HepG2 (cell line): ENCODE measurements at regions not wholly inside any gene's neighbourhood (a gene's known extent, or its start where the extent isn't known, plus 50 kb on each side); places are given as distances from the start of the nearest gene placed in this dataset.
A peak's percentile ranks its signal among the peaks of the same experiment; 100 is the strongest.

Experiments used
- ATAC-seq: fragments of 200-7000 bp; cut with Tn5 transposase; 3 replicates; pipeline ENCODE4 v1.9.1; 2020; ENCODE audit warnings: mild to moderate bottlenecking, moderate library complexity
- BruUV-seq: library from RNA; stranded (reverse); fragments of 400-500 nt; replicated peaks from 2 replicates; lab custom pipeline; 2021; lab: Mats Ljungman, UMichigan
- CTCF ChIA-PET: fragments of 300-600 bp; formaldehyde crosslinking; extraction: SDS; loops from one replicate; lab custom pipeline; 2021; ENCODE audit warnings: low total read pairs, inconsistent platforms, low intra/inter-chr PET ratio; lab: Yijun Ruan, JAX
- POLR2A ChIA-PET: fragments of 350-600 bp; sonication (Branson Sonifier 250); formaldehyde crosslinking; loops from one replicate; lab custom pipeline; 2020; ENCODE audit warnings: antibody characterized with exemption, inconsistent platforms; lab: Yijun Ruan, JAX
- DNase-seq: peaks from one replicate; pipeline ENCODE4 v3.0.0-alpha.2; 2015; ENCODE audit warnings: low spot score
- FAIRE-seq: peaks from 3 replicates; lab custom pipeline; 2011; peaks lifted over from hg19 to GRCh38; lab: Jason Lieb, UNC
- H2AFZ ChIP-seq: one replicate; pipeline ENCODE4 v1.6.1; 2011; ENCODE audit warnings: low read length, inconsistent platforms
- H3K27ac ChIP-seq: fragments of 300-600 bp; 3 replicates; pipeline ENCODE4 v1.8.0; 2011; ENCODE audit warnings: mixed run types, mild to moderate bottlenecking, mixed read lengths, low read length, inconsistent platforms; ENCODE audit not compliant: insufficient read depth; ENCODE audit errors: extremely low read length
- H3K27me3 ChIP-seq, 2 experiments: fragments of 200-600 bp in 1 of 2; 2 replicates in 1 of 2; 3 replicates in 1 of 2; pipeline versions ENCODE4 v1.6.0 to v1.8.0; 2011; ENCODE audit warnings: low read length in 2 of 2, mild to moderate bottlenecking in 2 of 2, moderate library complexity in 2 of 2, inconsistent platforms in 1 of 2; ENCODE audit not compliant: insufficient read depth in 2 of 2, control insufficient read depth in 1 of 2
- H3K36me3 ChIP-seq, 2 experiments: fragments of 200-600 bp in 1 of 2; replicated peaks in 1 of 2; 2 replicates in 1 of 2; 3 replicates in 1 of 2; pipeline versions ENCODE4 v1.5.1 to v1.8.0; 2011; ENCODE audit warnings: low read length in 2 of 2, inconsistent platforms in 1 of 2; ENCODE audit not compliant: insufficient read depth in 2 of 2, control insufficient read depth in 1 of 2
- H3K4me1 ChIP-seq: 2 replicates; pipeline ENCODE4 v1.5.1; 2012; ENCODE audit warnings: low read length, inconsistent platforms; ENCODE audit not compliant: insufficient read depth
- H3K4me2 ChIP-seq: 2 replicates; pipeline ENCODE4 v1.6.0; 2011; ENCODE audit warnings: low read depth, low read length, inconsistent platforms
- H3K4me3 ChIP-seq, 3 experiments: fragments of 200-600 bp in 1 of 3; sonication (generic), shearing (Covaris generic) in 1 of 3; replicated peaks in 1 of 3; 2 replicates each; pipeline ENCODE4 v1.5.1; 2011 to 2016; ENCODE audit warnings: low read length in 3 of 3, inconsistent platforms in 2 of 3, low read depth in 2 of 3, mild to moderate bottlenecking in 2 of 3, control low read depth in 1 of 3, mixed read lengths in 1 of 3; ENCODE audit not compliant: insufficient read depth in 1 of 3
- H3K79me2 ChIP-seq: one replicate; pipeline ENCODE4 v1.6.1; 2011; ENCODE audit warnings: low read length, inconsistent platforms; ENCODE audit not compliant: insufficient read depth
- H3K9ac ChIP-seq: 2 replicates; pipeline ENCODE4 v1.6.0; 2011; ENCODE audit warnings: mild to moderate bottlenecking, low read depth, low read length, inconsistent platforms; ENCODE audit not compliant: insufficient read depth
- H3K9me3 ChIP-seq: 2 replicates; pipeline ENCODE4 v1.5.1; 2012; ENCODE audit warnings: mild to moderate bottlenecking, low read length
- H4K20me1 ChIP-seq: 2 replicates; pipeline ENCODE4 v1.6.0; 2011; ENCODE audit warnings: inconsistent platforms, mild to moderate bottlenecking, low read length, moderate library complexity; ENCODE audit not compliant: insufficient read depth
- FIP1L1 ChIP-seq: fragments of 200-400 bp; formaldehyde crosslinking; IDR thresholded peaks from 2 replicates; pipeline ENCODE4 v1.6.1; 2018; ENCODE audit warnings: low read depth, mild to moderate bottlenecking, low read length, moderate library complexity, borderline replicate concordance; ENCODE audit not compliant: insufficient read depth
- HOXA9 ChIP-seq: sonication (generic); formaldehyde crosslinking; IDR thresholded peaks from 2 replicates; pipeline ENCODE4 v1.8.1; 2022; ENCODE audit warnings: missing genetic modification reagents, mild to moderate bottlenecking, moderate library complexity, borderline replicate concordance
- MED1 ChIP-seq: sonication (generic); formaldehyde crosslinking; IDR thresholded peaks from 2 replicates; pipeline ENCODE4 v1.4.0; 2020; ENCODE audit warnings: missing genetic modification reagents
- NR2F2 ChIP-seq: IDR thresholded peaks from 2 replicates; pipeline ENCODE4 v1.6.1; 2012; ENCODE audit warnings: low read depth, inconsistent platforms, borderline replicate concordance
- PLRG1 ChIP-seq: fragments of 450-650 bp; conservative IDR thresholded peaks from 2 replicates; pipeline ENCODE4 v1.6.1; 2016
- ZKSCAN8 ChIP-seq: IDR thresholded peaks from 2 replicates; pipeline ENCODE4 v1.6.1; 2016; ENCODE audit warnings: borderline replicate concordance, missing genetic modification reagents, missing compliant biosample characterization
- in situ Hi-C: cut with HindIII; loops from 2 replicates; pipeline ENCODE4 v1.10.0; 2017; ENCODE audit warnings: low pct_unique_long_range_greater_than_20kb; ENCODE audit not compliant: extremely low pct_ligation_motif_present
- intact Hi-C: fragments of 100-400 bp; cut with micrococcal nuclease; formaldehyde crosslinking; loops from one replicate; pipeline ENCODE4 v1.10.0; 2022; ENCODE audit not compliant: unreplicated experiment
- TF ChIP-seq, protein P1 (sequence below): IDR thresholded peaks from 2 replicates; pipeline ENCODE4 v1.6.1; 2016; ENCODE audit warnings: low read depth, missing genetic modification reagents, missing compliant biosample characterization
- TF ChIP-seq, protein P2 (sequence below): IDR thresholded peaks from 2 replicates; pipeline ENCODE4 v1.6.1; 2016; ENCODE audit warnings: control low read depth
- TF ChIP-seq, protein P3 (sequence below): sonication (generic); formaldehyde crosslinking; IDR thresholded peaks from one replicate; pipeline ENCODE4 v1.5.1; 2020; ENCODE audit warnings: mild to moderate bottlenecking, missing genetic modification reagents; ENCODE audit errors: not compliant biosample characterization

DNA sequence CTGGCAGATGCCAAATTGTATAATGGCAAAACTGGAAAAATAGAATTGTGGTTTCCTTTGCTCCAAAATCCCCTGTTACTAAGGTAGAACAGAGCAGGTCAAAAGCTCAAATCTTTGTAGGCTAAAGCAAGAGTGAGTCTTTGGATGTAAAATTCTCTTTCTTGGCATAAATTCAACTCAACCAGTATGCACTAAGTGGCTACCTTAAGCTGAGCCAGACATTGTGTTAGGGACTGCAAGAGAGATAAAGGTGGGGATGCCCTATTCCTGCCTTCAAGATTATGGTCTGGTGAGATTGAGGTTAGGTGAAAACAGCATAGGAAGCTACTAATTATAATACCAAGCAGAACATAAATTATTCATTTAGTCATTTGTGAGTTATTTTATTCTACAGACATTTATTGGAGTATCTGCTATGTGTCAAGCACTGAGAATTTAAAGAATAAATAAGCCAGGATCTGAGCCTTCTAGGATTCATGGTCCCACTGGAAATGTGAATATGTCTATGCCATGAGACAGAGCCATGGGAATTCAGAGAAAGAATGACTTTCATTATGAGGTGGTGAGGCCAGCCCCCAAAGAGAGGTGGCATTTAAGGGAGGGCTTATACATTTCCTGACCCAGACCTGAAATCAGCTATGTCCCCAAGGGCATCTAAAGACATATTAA, 198.0 kb upstream of the NCKAP5 start:
- DNase-seq (no peak), ATAC-seq (peak; percentile 25), FAIRE-seq (no peak)
- ChIA-PET CTCF (no interaction called here), POLR2A (no interaction called here)
- Histone ChIP-seq H2AFZ (no peak overlapping the region), H3K36me3 (no peaks in the 10 kb centered on the region), H3K27me3 (peaks cover 0 to 1% of the 10 kb centered on the region in 2 experiments; a peak in 1 of 5 replicates), H3K27ac (peak overlapping the region; percentile 15), H3K4me1 (peaks cover 18% of the 10 kb centered on the region), H4K20me1 (no peaks in the 10 kb centered on the region), H3K4me3 (no peak overlapping the region), H3K79me2 (no peaks in the 10 kb centered on the region), H3K9ac (no peak overlapping the region), H3K4me2 (no peak overlapping the region), H3K9me3 (peaks cover 6% of the 10 kb centered on the region; the same call in 1 of the 2 replicates)
- no TSS peak for BruUV-seq
- in situ Hi-C loops: no loop called here
- intact Hi-C loops: no loop called here
- TF ChIP-seq, protein P1, sequence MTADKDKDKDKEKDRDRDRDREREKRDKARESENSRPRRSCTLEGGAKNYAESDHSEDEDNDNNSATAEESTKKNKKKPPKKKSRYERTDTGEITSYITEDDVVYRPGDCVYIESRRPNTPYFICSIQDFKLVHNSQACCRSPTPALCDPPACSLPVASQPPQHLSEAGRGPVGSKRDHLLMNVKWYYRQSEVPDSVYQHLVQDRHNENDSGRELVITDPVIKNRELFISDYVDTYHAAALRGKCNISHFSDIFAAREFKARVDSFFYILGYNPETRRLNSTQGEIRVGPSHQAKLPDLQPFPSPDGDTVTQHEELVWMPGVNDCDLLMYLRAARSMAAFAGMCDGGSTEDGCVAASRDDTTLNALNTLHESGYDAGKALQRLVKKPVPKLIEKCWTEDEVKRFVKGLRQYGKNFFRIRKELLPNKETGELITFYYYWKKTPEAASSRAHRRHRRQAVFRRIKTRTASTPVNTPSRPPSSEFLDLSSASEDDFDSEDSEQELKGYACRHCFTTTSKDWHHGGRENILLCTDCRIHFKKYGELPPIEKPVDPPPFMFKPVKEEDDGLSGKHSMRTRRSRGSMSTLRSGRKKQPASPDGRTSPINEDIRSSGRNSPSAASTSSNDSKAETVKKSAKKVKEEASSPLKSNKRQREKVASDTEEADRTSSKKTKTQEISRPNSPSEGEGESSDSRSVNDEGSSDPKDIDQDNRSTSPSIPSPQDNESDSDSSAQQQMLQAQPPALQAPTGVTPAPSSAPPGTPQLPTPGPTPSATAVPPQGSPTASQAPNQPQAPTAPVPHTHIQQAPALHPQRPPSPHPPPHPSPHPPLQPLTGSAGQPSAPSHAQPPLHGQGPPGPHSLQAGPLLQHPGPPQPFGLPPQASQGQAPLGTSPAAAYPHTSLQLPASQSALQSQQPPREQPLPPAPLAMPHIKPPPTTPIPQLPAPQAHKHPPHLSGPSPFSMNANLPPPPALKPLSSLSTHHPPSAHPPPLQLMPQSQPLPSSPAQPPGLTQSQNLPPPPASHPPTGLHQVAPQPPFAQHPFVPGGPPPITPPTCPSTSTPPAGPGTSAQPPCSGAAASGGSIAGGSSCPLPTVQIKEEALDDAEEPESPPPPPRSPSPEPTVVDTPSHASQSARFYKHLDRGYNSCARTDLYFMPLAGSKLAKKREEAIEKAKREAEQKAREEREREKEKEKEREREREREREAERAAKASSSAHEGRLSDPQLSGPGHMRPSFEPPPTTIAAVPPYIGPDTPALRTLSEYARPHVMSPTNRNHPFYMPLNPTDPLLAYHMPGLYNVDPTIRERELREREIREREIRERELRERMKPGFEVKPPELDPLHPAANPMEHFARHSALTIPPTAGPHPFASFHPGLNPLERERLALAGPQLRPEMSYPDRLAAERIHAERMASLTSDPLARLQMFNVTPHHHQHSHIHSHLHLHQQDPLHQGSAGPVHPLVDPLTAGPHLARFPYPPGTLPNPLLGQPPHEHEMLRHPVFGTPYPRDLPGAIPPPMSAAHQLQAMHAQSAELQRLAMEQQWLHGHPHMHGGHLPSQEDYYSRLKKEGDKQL: no peak
- TF ChIP-seq PLRG1 (no peak), NR2F2 (0 out of 2 replicates have a peak, but pooled peaks have one; percentile 6), HOXA9 (CRISPR knock-in tag) (no peak), FIP1L1 (no peak), MED1 (CRISPR knock-in tag) (0 out of 2 replicates have a peak, but pooled peaks have one; percentile 5), ZKSCAN8 (no peak)
- TF ChIP-seq, protein P2, sequence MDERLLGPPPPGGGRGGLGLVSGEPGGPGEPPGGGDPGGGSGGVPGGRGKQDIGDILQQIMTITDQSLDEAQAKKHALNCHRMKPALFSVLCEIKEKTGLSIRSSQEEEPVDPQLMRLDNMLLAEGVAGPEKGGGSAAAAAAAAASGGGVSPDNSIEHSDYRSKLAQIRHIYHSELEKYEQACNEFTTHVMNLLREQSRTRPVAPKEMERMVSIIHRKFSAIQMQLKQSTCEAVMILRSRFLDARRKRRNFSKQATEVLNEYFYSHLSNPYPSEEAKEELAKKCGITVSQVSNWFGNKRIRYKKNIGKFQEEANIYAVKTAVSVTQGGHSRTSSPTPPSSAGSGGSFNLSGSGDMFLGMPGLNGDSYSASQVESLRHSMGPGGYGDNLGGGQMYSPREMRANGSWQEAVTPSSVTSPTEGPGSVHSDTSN: no peak
- TF ChIP-seq, protein P3, sequence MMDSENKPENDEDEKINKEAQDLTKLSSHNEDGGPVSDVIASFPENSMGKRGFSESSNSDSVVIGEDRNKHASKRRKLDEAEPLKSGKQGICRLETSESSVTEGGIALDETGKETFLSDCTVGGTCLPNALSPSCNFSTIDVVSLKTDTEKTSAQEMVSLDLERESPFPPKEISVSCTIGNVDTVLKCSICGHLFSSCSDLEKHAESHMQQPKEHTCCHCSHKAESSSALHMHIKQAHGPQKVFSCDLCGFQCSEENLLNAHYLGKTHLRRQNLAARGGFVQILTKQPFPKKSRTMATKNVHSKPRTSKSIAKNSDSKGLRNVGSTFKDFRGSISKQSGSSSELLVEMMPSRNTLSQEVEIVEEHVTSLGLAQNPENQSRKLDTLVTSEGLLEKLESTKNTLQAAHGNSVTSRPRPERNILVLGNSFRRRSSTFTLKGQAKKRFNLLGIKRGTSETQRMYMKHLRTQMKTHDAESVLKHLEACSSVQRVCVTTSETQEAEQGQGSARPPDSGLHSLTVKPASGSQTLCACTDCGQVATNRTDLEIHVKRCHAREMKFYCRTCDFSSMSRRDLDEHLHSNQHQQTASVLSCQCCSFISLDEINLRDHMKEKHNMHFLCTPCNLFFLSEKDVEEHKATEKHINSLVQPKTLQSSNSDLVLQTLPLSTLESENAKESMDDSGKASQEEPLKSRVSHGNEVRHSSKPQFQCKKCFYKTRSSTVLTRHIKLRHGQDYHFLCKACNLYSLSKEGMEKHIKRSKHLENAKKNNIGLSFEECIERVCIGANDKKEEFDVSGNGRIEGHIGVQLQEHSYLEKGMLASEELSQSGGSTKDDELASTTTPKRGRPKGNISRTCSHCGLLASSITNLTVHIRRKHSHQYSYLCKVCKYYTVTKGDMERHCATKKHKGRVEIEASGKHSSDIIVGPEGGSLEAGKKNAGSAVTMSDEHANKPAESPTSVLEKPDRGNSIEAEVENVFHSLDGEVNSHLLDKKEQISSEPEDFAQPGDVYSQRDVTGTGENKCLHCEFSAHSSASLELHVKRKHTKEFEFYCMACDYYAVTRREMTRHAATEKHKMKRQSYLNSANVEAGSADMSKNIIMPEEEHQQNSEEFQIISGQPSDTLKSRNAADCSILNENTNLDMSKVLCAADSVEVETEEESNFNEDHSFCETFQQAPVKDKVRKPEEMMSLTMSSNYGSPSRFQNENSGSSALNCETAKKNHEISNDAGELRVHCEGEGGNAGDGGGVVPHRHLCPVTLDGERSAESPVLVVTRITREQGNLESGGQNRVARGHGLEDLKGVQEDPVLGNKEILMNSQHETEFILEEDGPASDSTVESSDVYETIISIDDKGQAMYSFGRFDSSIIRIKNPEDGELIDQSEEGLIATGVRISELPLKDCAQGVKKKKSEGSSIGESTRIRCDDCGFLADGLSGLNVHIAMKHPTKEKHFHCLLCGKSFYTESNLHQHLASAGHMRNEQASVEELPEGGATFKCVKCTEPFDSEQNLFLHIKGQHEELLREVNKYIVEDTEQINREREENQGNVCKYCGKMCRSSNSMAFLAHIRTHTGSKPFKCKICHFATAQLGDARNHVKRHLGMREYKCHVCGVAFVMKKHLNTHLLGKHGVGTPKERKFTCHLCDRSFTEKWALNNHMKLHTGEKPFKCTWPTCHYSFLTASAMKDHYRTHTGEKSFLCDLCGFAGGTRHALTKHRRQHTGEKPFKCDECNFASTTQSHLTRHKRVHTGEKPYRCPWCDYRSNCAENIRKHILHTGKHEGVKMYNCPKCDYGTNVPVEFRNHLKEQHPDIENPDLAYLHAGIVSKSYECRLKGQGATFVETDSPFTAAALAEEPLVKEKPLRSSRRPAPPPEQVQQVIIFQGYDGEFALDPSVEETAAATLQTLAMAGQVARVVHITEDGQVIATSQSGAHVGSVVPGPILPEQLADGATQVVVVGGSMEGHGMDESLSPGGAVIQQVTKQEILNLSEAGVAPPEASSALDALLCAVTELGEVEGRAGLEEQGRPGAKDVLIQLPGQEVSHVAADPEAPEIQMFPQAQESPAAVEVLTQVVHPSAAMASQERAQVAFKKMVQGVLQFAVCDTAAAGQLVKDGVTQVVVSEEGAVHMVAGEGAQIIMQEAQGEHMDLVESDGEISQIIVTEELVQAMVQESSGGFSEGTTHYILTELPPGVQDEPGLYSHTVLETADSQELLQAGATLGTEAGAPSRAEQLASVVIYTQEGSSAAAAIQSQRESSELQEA (CRISPR knock-in tag): no peak
